ENCODE measurements at regions not wholly inside any gene's neighbourhood (a gene's known extent, or its start where the extent isn't known, plus 50 kb on each side); places are given as distances from the start of the nearest gene placed in this dataset.

GRCh38 chr15:98281130-98281529 lies 320.6 kb downstream of the ARRDC4 start:
- ChIA-PET CTCF (interaction anchor here (1.3 to 2.4 kb wide), 2 partner anchors 11 to 31 kb away, joined by 5 to 7 read pairs; no protein-coding TSS in a partner anchor), POLR2A (no interaction called here)
- no peaks in the 10 kb centered on the region for H3K27me3 Mint-ChIP-seq (ENCODE audit: low read depth)
- DNase-seq (ENCODE audit: low spot score) (no peak), ATAC-seq (no peak)
- H3K27ac Mint-ChIP-seq, result no peak overlapping the region
- H3K4me1 Mint-ChIP-seq, result peaks cover 23% of the 10 kb centered on the region
- no peak for TF ChIP-seq FOXP1 (CRISPR knock-in tag; IDR thresholded peaks at IDR 0.05; ENCODE audit: borderline replicate concordance)
- TF ChIP-seq JUN (CRISPR knock-in tag; IDR thresholded peaks at IDR 0.05), result no peak
- TF ChIP-seq GABPB1 (CRISPR knock-in tag; IDR thresholded peaks at IDR 0.05), result no peak
- TF ChIP-seq E2F4 (CRISPR knock-in tag; IDR thresholded peaks at IDR 0.05; ENCODE audit: borderline replicate concordance, low read depth), result no peak
- no peak for TF ChIP-seq CDX4 (CRISPR knock-in tag; IDR thresholded peaks at IDR 0.05; ENCODE audit: borderline replicate concordance)
- TF ChIP-seq USF2 (CRISPR knock-in tag; IDR thresholded peaks at IDR 0.05), result no peak
- no peak for TF ChIP-seq SOX15 (CRISPR knock-in tag; IDR thresholded peaks at IDR 0.05)
- no peak for TF ChIP-seq ZNF512 (CRISPR knock-in tag; IDR thresholded peaks at IDR 0.05; ENCODE audit: borderline replicate concordance)
- TF ChIP-seq HMGA2 (CRISPR knock-in tag; IDR thresholded peaks at IDR 0.05), result no peak
- no peak for TF ChIP-seq ESRRA (CRISPR knock-in tag; IDR thresholded peaks at IDR 0.05; ENCODE audit: borderline replicate concordance)
- TF ChIP-seq OVOL2 (CRISPR knock-in tag; IDR thresholded peaks at IDR 0.05; ENCODE audit: borderline replicate concordance), result no peak
- no peak for TF ChIP-seq ATF2 (CRISPR knock-in tag; IDR thresholded peaks at IDR 0.05; ENCODE audit: borderline replicate concordance, low read depth)
- TF ChIP-seq FOXP4 (CRISPR knock-in tag; IDR thresholded peaks at IDR 0.05), result no peak
- no peak for TF ChIP-seq NFYB (CRISPR knock-in tag; conservative IDR thresholded peaks at IDR 0.05; ENCODE audit: low read depth)
- no peak for TF ChIP-seq ATF1 (CRISPR knock-in tag; IDR thresholded peaks at IDR 0.05)
- no peak for TF ChIP-seq NR2C2 (CRISPR knock-in tag; IDR thresholded peaks at IDR 0.05)
- TF ChIP-seq ZNF396 (CRISPR knock-in tag; IDR thresholded peaks at IDR 0.05; ENCODE audit: borderline replicate concordance), result no peak
- no peak for TF ChIP-seq E2F1 (CRISPR knock-in tag; IDR thresholded peaks at IDR 0.05)
- no peak for TF ChIP-seq TCF7 (CRISPR knock-in tag; IDR thresholded peaks at IDR 0.05; ENCODE audit: low read depth)
- TF ChIP-seq ZBTB43 (CRISPR knock-in tag; IDR thresholded peaks at IDR 0.05), result no peak
- H3K9me3 Mint-ChIP-seq, result no peaks in the 10 kb centered on the region
- no peaks in the 10 kb centered on the region for H3K36me3 Mint-ChIP-seq
- H3K4me3 Mint-ChIP-seq, result no peak overlapping the region

Measured in WTC11 (cell line).